GM12891 (cell line): ENCODE measurements at regions not wholly inside any gene's neighbourhood (a gene's known extent, or its start where the extent isn't known, plus 50 kb on each side); places are given as distances from the start of the nearest gene placed in this dataset.

ENCODE experiments used
- POLR2AphosphoS5 ChIP-seq: IDR thresholded peaks from 2 replicates; pipeline ENCODE4 v1.6.1; 2011; ENCODE audit warnings: low read depth, low read length, control low read depth
- TAF1 ChIP-seq: IDR thresholded peaks from 2 replicates; pipeline ENCODE4 v1.6.1; 2011; ENCODE audit warnings: low read depth, low read length, control low read depth

DNA sequence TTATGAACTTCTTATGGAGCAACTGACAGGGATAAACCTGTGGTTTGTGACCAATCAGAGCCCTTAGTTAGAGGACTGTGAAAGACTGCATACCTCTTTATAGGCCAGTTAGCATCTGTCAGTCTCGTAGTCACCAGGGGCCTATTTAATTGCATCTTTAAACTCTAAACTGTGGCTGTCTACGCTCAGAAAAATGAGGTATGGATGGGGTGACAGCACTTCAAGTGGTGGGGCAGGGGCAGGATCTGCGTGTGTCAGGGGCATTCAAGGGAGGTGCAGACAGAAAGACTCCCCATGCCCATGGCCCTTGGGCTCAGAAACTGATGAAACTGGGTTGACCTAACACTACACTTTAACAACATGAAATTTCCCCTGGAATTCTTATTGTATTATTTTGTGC, 132.6 kb upstream of the TBCA start:
- TF ChIP-seq POLR2AphosphoS5: no peak
- no peak for TF ChIP-seq TAF1
